Breast epithelium (tissue), 4 donors: ENCODE measurements at regions not wholly inside any gene's neighbourhood (a gene's known extent, or its start where the extent isn't known, plus 50 kb on each side); places are given as distances from the start of the nearest gene placed in this dataset.

ENCODE experiments used
- DNase-seq, 2 donors: peaks; one replicate each; pipeline ENCODE4 v3.0.0-alpha.2; 2019; ENCODE audit warnings: low spot score in 2 of 2
- H3K27ac ChIP-seq, 2 donors: fragments of 200-600 bp; sonication (generic) in 1 of 2; one replicate each; pipeline ENCODE4 v1.5.1; 2016 to 2019; ENCODE audit warnings: mild to moderate bottlenecking in 1 of 2
- H3K27me3 ChIP-seq, 2 donors: fragments of 200-600 bp; sonication (generic) in 1 of 2; one replicate each; pipeline versions ENCODE4 v1.5.1 to v1.6.0; 2017 to 2019; ENCODE audit warnings: control low read depth in 1 of 2, mild to moderate bottlenecking in 1 of 2
- H3K36me3 ChIP-seq: fragments of 200-600 bp; one replicate; pipeline ENCODE4 v1.5.1; 2019
- H3K4me1 ChIP-seq, 2 donors: fragments of 200-600 bp; sonication (generic); one replicate each; pipeline ENCODE4 v1.5.1; 2016 to 2019; ENCODE audit warnings: control low read depth in 1 of 2
- H3K4me3 ChIP-seq, 3 donors: fragments of 200-600 bp; sonication (generic); 1 replicate in 2 of 3; 2 replicates in 1 of 3; pipeline ENCODE4 v1.5.1; 2016 to 2019; ENCODE audit warnings: mild to moderate bottlenecking in 3 of 3, moderate library complexity in 2 of 3
- H3K9me3 ChIP-seq, 2 donors: fragments of 200-600 bp; sonication (generic) in 1 of 2; one replicate each; pipeline ENCODE4 v1.5.1; 2016 to 2019; ENCODE audit warnings: control low read depth in 1 of 2
- POLR2A ChIP-seq: fragments of 450-650 bp; IDR thresholded peaks from one replicate; pipeline ENCODE4 v1.6.1; 2016; ENCODE audit warnings: antibody characterized with exemption, mild to moderate bottlenecking, moderate library complexity
- POLR2AphosphoS5 ChIP-seq, 3 donors: sonication (generic); formaldehyde crosslinking; IDR thresholded peaks; one replicate each; pipeline ENCODE4 v1.6.1; 2017; ENCODE audit warnings: antibody characterized with exemption in 3 of 3
- intact Hi-C: fragments of 100-400 bp; cut with DNase I; formaldehyde crosslinking; loops from one replicate; pipeline ENCODE4 v1.15.1; 2023; ENCODE audit warnings: low total_unique reads
- TF ChIP-seq, protein P1 (sequence below), 3 donors: fragments of 450-650 bp; IDR thresholded peaks; one replicate each; pipeline ENCODE4 v1.5.1; 2016 to 2017; ENCODE audit warnings: antibody characterized with exemption in 3 of 3, mild to moderate bottlenecking in 3 of 3, moderate library complexity in 3 of 3

- no peaks in the 10 kb centered on the region for H3K4me1 ChIP-seq
- DNase-seq, result no peak
- H3K27me3 ChIP-seq, result no peaks in the 10 kb centered on the region
- H3K36me3 ChIP-seq, result no peaks in the 10 kb centered on the region
- H3K9me3 ChIP-seq, result no peaks in the 10 kb centered on the region
- H3K4me3 ChIP-seq, result no peak overlapping the region
- TF ChIP-seq POLR2A (no peak), POLR2AphosphoS5 (IDR thresholded peaks at IDR 0.05) (no peak)
- TF ChIP-seq, protein P1, sequence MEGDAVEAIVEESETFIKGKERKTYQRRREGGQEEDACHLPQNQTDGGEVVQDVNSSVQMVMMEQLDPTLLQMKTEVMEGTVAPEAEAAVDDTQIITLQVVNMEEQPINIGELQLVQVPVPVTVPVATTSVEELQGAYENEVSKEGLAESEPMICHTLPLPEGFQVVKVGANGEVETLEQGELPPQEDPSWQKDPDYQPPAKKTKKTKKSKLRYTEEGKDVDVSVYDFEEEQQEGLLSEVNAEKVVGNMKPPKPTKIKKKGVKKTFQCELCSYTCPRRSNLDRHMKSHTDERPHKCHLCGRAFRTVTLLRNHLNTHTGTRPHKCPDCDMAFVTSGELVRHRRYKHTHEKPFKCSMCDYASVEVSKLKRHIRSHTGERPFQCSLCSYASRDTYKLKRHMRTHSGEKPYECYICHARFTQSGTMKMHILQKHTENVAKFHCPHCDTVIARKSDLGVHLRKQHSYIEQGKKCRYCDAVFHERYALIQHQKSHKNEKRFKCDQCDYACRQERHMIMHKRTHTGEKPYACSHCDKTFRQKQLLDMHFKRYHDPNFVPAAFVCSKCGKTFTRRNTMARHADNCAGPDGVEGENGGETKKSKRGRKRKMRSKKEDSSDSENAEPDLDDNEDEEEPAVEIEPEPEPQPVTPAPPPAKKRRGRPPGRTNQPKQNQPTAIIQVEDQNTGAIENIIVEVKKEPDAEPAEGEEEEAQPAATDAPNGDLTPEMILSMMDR (IDR thresholded peaks at IDR 0.05), result no peak
- intact Hi-C loops, result no loop called here
- H3K27ac ChIP-seq, result no peak overlapping the region
Observed at GRCh38 chr1:166700696-166701095, 138.6 kb upstream of the POGK start.

DNA sequence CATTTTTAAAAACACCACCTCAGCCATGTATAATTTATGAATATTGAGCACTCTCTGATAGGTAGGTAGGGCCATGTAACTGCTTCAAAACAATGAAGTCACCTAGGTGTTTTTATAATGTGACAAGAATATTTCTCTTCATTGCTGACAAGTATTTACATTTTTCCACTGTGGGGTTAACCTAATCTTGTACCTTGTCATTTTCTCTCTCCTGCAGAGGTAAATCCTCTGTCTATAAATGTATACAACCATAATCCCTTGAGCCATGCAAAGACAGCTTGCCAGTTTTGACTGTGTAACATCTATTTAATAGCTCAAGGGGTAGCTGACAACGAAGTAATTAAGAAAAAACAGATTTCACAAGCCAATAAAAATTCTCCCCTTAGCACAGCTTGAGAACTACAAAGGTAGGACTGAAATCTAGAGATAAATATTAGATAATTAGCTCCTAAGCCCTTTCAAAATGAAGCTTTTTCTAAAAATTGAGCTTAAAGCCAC, 137.6 kb upstream of the POGK start:
- intact Hi-C loops, result no loop called here

DNA sequence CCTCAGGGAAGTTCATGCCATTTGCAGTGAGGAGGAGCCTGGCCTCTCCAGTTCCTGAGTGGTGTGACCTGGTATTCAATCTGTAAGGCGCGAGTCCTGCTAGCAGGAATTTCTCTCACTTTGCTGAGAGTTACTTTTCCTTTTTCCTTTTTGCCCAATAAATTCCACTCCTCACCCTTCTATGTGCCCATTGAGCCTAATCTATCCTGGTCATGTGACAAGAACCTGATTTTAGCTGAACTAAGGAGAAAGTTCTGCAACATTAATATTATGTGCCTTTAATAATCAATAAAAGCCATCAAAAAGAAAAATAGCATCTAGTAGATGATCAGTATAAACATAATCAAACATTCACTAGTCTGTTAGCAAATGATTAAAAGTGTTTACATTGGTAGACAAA, 136.1 kb upstream of the POGK start:
- Histone ChIP-seq H3K4me1 (no peaks in the 10 kb centered on the region), H3K27ac (no peak overlapping the region), H3K9me3 (no peaks in the 10 kb centered on the region), H3K4me3 (no peak overlapping the region), H3K27me3 (no peaks in the 10 kb centered on the region), H3K36me3 (no peaks in the 10 kb centered on the region)
- TF ChIP-seq POLR2A, result no peak
- TF ChIP-seq, protein P1 (IDR thresholded peaks at IDR 0.05), result no peak
- no peak for TF ChIP-seq POLR2AphosphoS5 (IDR thresholded peaks at IDR 0.05)
- DNase-seq, result no peak
- intact Hi-C loops, result no loop called here

More for the DNA sequence above, 137.6 kb upstream of the POGK start:
- Histone ChIP-seq H3K27ac (no peak overlapping the region), H3K4me1 (no peaks in the 10 kb centered on the region), H3K36me3 (no peaks in the 10 kb centered on the region), H3K4me3 (no peak overlapping the region), H3K9me3 (no peaks in the 10 kb centered on the region), H3K27me3 (no peaks in the 10 kb centered on the region)
- DNase-seq, result no peak
- no peak for TF ChIP-seq POLR2AphosphoS5 (IDR thresholded peaks at IDR 0.05)
- TF ChIP-seq, protein P1 (IDR thresholded peaks at IDR 0.05), result no peak
- TF ChIP-seq POLR2A, result no peak

GRCh38 chr1:166703726-166704462, 135.4 kb upstream of the POGK start:
- Histone ChIP-seq H3K4me3 (no peak overlapping the region), H3K9me3 (no peaks in the 10 kb centered on the region), H3K27me3 (no peaks in the 10 kb centered on the region), H3K27ac (no peak overlapping the region), H3K36me3 (no peaks in the 10 kb centered on the region), H3K4me1 (no peaks in the 10 kb centered on the region)
- no peak for TF ChIP-seq POLR2A
- TF ChIP-seq, protein P1 (IDR thresholded peaks at IDR 0.05), result no peak
- no peak for TF ChIP-seq POLR2AphosphoS5 (IDR thresholded peaks at IDR 0.05)
- intact Hi-C loops, result no loop called here
- no peak for DNase-seq

DNA sequence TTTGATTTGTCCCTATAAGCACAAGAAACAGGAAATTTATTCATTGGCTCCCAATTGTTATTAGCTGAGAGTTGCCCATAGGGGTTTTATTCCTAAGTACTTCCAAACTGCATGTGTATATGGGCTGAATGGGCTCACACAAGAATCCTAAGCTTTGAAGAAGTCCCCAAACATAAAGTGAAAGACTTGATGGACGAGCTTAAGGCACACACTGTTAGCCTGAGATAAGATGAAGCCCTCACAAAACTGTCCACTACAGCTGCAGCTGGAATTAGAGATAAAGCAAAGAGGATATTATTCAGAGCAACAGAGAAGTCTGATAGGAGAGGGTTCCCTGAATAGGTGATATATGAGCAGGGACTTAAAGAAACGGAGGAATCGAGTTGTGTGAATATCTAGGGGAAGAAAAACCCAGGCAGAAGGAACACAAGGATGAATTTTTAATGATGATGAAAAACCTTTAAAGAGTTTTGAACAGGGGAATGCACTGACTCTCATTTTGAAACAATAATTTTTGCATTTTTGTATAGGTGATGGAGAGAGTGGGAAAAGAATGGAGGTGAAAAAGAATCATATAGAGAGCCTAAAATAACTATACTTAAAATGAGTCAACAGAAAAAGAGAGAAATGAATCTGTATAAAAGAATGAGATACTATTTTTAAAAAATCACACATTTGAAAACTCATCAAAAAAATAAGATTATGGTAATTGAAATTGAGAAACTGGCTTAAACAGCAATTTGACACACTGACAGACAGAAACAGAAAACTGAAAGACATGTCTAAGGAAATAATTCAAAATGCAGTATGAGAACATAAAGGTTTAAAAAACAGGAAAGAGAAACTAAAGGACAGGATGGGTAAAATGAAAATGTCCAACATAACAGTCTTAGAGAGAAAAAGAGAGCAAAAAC, 133.6 kb upstream of the POGK start:
- intact Hi-C loops, result no loop called here
- H3K36me3 ChIP-seq, result no peaks in the 10 kb centered on the region
- no peaks in the 10 kb centered on the region for H3K4me1 ChIP-seq
- DNase-seq, result no peak
- no peak overlapping the region for H3K4me3 ChIP-seq
- H3K27me3 ChIP-seq, result no peaks in the 10 kb centered on the region
- H3K27ac ChIP-seq, result no peak overlapping the region
- TF ChIP-seq, protein P1 (IDR thresholded peaks at IDR 0.05), result no peak
- no peak for TF ChIP-seq POLR2AphosphoS5 (IDR thresholded peaks at IDR 0.05)
- TF ChIP-seq POLR2A, result no peak
- no peaks in the 10 kb centered on the region for H3K9me3 ChIP-seq
